ENCODE measurements at regions not wholly inside any gene's neighbourhood (a gene's known extent, or its start where the extent isn't known, plus 50 kb on each side); places are given as distances from the start of the nearest gene placed in this dataset.

DNA sequence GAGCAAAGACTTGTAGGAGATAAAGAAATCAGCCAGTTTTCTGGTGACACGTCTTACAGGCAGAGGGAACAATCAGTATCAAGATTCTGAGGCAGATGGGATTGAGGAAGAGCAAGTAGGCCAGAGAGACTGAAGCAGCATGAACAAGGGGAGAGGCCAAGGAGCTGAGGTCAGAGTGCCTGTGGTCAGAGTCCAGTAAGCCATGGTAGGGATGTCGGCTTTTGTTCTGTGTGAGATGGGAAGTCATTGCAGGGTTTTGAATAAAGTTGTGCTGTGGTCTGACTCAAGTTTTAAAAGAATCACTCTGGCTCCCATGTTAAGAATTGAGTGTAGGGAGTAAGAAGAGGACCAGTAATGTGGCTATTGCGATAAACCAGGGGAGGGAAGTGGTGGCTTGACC lies 85.9 kb upstream of the IVNS1ABP start:
- TF ChIP-seq, protein P1, sequence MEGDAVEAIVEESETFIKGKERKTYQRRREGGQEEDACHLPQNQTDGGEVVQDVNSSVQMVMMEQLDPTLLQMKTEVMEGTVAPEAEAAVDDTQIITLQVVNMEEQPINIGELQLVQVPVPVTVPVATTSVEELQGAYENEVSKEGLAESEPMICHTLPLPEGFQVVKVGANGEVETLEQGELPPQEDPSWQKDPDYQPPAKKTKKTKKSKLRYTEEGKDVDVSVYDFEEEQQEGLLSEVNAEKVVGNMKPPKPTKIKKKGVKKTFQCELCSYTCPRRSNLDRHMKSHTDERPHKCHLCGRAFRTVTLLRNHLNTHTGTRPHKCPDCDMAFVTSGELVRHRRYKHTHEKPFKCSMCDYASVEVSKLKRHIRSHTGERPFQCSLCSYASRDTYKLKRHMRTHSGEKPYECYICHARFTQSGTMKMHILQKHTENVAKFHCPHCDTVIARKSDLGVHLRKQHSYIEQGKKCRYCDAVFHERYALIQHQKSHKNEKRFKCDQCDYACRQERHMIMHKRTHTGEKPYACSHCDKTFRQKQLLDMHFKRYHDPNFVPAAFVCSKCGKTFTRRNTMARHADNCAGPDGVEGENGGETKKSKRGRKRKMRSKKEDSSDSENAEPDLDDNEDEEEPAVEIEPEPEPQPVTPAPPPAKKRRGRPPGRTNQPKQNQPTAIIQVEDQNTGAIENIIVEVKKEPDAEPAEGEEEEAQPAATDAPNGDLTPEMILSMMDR (IDR thresholded peaks at IDR 0.05; ENCODE audit: low read depth, low read length, poor library complexity, severe bottlenecking), result no peak
- no peak for TF ChIP-seq EZH2phosphoT487 (IDR thresholded peaks at IDR 0.05; ENCODE audit: borderline replicate concordance, low read length)
